GM18520 (cell line): ENCODE measurements at regions not wholly inside any gene's neighbourhood (a gene's known extent, or its start where the extent isn't known, plus 50 kb on each side); places are given as distances from the start of the nearest gene placed in this dataset.
"Not testable (repeated sequence)": the region's sequence is repeated elsewhere in the genome, so short reads cannot be mapped to it uniquely, and the experiment has no call there.

ENCODE experiments used
- ATAC-seq: cut with Tn5 transposase; IDR thresholded peaks from one replicate; pipeline ENCODE4 v1.9.1; 2021; ENCODE audit not compliant: unreplicated experiment

DNA sequence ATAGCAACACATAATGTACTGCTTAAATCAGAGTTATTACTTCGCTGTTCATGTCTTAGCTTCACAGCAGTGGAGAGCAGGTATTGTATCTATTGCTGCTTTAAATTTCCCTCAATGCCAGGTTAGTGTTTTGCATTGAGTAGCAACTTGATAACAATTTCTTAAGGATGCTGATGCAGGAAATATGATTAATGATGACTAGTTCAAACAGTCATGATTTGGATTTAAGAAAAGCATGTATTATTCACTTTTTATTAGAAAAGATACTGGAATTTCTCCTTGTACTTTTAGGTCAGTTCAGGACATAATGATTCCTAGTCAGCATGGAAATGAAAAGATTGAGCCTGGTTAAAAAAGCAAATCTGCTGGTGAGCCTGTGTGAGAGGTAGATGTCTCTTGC, 67.2 kb upstream of the ARHGAP29 start:
- ATAC-seq, result no peak

- no peak for ATAC-seq
Measured at GRCh38 chr1:94303005-94303404, 65.6 kb upstream of the ARHGAP29 start.

DNA sequence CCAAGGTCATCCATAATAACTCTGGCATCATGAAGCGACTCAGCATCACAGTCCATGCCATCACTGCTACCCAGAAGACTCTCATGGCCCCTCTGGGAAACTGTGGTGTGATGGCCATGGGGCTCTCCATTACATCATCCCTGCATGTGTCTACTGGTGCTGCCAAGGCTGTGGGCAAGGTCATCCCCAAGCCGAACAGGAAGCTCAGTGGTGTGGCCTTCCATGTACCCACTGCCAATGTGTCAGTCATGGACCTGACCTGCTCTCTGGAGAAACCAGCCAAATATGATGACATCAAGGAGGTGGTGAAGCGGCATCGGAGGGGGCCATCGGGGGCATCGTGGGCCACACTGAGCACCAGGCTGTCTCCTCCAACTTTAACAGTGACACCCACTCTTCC, 65.1 kb upstream of the ARHGAP29 start:
- ATAC-seq, result no peak

DNA sequence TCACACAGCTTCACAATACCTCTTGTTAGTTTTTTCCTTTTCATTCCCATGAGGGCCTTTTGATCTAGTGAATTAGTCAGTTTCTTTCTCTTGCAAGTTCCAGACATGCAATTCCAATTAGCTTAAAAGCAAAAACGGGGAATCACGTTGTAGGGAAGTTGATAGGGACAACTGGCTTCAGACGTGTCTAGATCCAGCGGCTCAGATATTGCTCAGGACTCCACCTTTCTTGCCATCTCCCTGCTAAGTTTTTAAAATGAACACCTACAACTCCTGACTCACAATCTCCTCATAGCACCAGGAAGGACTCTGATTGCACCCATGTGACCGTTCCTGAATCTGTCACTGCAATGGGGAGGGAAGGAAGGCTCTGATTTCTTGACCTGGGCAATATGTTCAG, 63.8 kb upstream of the ARHGAP29 start:
- ATAC-seq, result no peak

DNA sequence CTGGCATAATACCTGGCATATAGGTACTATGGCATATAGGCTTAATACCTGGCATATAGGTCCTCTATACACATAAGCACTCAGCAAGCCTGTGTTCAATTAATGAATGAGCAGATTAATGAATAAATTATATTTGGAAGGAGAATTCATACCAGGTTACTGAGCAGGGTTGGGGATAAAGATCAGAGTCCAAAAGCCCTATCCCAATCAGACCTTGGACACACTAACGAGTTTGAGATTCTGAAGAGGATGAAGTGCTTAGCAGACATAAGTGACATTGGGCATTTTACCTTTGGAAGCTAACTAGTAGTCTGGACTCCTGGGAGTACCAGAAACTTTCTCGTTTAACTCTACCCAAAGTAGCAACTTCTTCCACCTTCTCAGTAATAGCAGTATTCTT, 63.3 kb upstream of the ARHGAP29 start:
- no peak for ATAC-seq

DNA sequence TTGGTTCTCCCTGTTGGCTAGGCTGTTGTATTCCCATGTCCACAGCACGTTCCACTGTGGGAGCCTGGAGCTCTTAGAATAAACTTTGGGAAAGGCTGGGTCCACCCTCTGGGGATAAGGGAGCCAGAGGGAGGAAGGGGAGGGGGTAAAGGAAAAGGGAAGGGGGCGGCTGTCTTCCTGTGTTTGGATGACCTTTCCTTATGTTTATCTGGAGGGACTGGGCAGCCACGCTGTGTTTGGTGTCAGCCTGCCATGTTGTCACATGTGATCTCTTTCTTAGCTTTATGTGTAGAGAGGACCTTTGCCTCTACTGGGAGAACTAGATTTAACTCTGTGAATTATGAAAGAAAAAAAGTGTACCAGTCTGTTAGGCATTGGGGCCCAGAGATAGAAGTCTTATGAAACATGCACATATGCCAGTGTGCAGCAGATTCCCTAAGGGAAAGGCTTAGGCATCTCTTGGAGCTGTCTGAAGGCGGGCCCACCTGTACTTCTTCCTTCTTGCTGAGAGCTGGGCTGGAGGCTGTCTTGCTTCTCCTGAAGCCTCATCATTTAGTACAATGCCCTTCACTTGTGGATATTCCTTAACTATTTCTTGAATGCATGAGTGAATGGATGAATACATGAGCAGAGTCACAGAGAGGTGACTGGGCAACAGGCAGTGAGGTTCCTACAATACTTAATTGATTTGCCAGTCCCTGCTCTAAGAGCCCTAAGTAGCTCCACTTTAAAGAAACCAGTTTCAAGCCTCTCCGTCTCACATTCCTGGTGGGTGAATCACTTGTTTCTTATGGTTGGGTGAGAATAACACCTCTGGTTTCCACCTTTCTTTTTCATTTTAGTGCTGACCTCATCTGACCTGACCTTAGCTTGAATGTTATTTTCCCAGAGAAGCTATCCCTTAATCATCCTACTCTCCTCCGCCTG, 62.5 kb upstream of the ARHGAP29 start:
- ATAC-seq, result no peak

DNA sequence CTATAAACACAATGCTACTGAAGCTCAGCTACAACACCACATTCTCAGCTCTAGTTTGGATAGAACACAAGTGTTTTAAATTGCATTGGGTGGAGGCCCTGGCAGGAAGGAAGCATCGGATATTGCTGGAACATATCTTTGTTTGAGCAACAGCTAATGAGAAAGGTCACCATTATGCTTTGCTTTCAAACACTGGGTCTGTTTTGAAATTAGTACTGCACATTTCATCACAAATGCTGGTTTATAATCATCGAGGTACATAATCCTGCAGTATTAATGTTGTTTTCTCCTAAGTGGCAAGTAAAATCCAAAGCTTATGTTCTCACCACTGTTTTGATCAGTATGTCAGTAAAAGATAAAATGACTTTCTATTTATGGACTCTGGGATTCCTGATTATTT, 61.5 kb upstream of the ARHGAP29 start:
- no peak for ATAC-seq

DNA sequence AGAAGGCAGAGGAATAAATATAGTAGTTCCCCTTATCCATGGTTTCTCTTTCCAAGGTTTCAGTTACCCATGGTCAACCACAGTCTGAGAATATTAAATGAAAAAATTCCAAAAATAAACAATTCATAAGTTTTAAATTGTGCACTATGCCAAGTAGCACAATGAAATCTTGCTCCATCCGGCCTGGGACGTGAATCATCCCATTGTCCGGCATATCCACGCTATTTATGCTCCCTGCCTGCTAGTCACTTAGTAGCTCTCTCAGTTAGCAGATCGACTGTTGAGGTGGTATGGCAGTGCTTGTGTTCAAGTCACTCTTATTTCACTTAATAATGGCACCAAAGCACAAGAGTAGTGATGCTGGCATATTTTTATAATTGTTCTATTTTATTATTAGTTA, 58.6 kb upstream of the ARHGAP29 start:
- ATAC-seq, result no peak

DNA sequence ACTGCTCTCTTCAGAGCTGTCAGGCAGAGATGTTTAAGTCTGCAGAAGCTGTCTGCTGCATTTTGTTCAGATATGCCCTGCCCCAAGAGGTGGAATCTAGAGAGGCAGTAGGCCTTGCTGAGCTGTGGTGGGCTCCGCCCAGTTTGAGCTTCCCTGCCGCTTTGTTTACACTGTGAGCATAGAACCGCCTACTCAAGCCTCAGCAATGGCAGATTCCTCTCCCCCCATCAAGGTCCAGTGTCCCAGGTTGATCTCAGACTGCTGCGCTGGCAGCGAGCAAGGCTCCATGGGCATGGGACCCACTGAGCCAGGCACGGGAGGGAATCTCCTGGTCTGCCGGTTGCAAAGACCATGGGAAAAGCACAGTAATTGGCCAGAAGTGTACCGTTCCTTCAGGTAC, 55.6 kb upstream of the ARHGAP29 start:
- ATAC-seq, result not testable (repeated sequence)

DNA sequence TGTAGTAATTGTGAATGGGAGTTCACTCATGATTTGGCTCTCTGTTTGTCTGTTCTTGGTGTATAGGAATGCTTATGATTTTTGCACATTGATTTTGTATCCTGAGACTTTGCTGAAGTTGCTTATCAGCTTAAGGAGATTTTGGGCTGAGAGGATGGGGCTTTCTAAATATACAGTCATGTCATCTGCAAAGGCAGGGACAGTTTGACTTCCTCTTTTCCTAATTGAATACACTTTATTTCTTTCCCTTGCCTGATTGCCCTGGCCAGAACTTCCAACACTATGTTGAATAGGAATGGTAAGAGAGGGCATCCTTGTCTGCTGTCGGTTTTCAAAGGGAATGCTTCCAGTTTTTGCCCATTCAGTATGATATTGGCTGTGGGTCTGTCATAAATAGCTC, 51.9 kb upstream of the ARHGAP29 start:
- not testable (repeated sequence) for ATAC-seq
